ENCODE measurements at regions not wholly inside any gene's neighbourhood (a gene's known extent, or its start where the extent isn't known, plus 50 kb on each side); places are given as distances from the start of the nearest gene placed in this dataset.
"Not testable (repeated sequence)": the region's sequence is repeated elsewhere in the genome, so short reads cannot be mapped to it uniquely, and the experiment has no call there.

DNA sequence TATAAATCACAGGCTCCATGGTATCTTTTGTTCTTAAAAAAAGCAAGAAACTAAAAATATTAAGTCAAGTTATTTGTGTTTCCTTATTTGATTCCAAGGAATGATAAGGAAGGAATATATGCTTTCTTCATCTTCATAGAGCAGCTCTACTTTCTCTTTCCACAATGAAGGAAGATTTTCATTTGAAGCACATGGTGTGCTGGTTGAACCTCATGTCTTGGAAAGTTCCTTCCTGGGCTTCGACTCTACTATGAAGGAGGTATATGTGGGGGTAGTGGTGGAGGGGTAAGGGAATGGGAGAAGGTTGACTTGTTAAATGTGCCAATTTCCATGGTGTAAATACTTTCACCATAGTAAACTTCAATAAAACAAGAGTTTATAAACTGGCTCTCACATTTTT, 698.0 kb downstream of the CETN3 start:
- no peak for DNase-seq

DNA sequence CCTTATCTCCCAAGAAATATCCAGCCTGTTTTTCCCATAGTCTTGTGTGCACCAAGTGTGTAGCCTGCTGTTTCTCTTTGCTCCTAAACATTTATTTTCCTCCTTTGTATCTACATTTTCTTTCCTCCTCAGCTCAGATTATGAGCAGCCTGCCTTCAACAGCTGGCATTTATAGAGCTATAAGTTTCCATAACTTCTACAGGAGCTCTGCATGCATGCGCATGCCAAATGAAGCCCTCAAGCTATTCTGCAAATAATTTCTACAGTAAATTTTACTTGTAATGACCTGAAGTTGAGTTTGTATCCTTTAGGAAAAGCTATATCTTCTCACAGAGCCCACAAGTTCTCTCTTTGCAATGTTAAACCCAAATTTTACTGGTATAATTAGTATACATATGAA, 699.5 kb downstream of the CETN3 start:
- DNase-seq = peak in 1 of 2 experiments; percentile 2

- no peak for DNase-seq
These were observed 701.7 kb downstream of the CETN3 start for GRCh38 chr5:89707891-89708290.

- DNase-seq = no peak
These were observed 702.8 kb downstream of the CETN3 start for GRCh38 chr5:89706731-89707130.

- no peak for DNase-seq
These were observed 705.7 kb downstream of the CETN3 start for GRCh38 chr5:89703817-89704216.

DNA sequence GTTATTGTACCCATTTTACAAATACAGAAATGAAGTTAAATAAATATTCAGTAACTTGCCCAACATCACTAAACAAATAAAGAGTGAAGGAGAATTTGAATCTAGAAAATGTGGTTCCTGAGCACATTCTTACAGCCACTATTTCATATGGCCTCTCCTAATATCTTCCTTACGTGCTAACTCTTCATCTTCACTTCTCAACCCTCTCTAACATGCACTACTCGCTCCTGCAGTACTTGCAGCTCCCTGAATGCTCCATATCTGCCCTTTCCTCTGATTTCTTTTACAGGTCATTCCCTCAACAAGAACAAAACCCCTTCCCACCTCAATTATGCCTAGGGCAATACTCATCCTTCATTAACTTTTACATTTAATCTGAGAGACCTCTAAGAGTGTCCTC, 711.5 kb downstream of the CETN3 start:
- no peak for DNase-seq

GRCh38 chr5:89697581-89697980, 712.0 kb downstream of the CETN3 start:
- no peak for DNase-seq

DNA sequence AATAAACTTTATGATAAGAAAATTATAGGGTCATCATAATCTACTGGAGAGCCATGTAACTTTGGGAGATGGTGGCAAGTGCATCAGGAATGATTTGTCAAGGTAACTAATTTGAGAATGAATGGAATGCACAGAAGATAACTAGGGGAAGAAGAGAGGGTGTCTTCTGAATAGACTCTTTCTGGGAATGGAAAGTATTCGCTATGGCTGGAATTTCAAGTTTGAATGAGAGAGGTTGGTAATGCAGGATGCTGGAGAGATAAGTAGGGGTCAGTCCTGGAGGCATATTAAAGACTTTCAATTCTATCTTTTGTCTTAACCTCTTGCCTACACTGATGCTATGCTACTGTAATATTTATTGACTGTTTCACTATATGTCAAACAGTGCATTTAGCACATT, 714.2 kb downstream of the CETN3 start:
- no peak for DNase-seq

GRCh38 chr5:89694026-89694550, 715.5 kb downstream of the CETN3 start:
- peak; percentile 1 to 39 for DNase-seq

GRCh38 chr5:89690331-89690730, 719.2 kb downstream of the CETN3 start:
- no peak for DNase-seq

- DNase-seq = no peak
These were observed 723.3 kb downstream of the CETN3 start for GRCh38 chr5:89686081-89686765.

GRCh38 chr5:89676634-89677033, 732.9 kb downstream of the CETN3 start:
- no peak for DNase-seq

DNA sequence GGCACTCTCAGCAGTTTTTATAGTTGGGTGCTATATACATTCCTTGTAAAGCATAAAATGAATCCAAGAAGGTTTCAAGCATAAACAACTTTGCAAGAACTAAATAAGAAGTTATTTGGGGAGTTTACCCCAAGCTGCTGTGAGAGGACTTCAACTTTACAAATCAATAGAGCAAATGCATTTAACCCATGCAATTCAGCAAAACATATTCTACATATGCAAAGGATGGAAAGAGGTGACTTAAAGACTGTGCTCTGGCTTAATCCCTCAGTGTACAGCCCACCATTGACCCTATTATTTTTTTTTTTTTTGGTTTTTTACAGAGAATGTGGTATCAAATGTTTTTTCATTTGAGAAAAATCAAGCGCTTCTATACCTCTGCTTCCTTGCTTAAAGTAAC, 736.5 kb downstream of the CETN3 start:
- DNase-seq = no peak

GRCh38 chr5:89668821-89669220, 740.7 kb downstream of the CETN3 start:
- DNase-seq = no peak

DNA sequence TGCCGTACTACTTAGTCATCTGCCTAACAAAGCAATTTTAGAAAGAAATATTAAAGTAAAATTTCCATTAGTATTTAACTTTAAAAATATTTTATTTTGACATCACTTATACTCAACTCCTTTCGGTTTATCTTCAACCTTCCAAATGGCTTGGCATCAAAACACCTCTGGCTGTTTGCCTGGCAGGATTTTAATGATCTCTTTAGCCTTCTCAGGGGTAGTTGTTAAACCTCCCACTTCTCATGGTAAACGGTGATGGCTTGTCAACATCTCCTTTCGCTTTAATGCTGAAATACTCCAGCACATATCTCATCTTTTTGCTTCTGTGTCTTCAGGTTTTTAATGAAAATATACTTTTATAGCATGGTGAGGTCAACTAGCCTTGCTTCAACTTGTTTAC, 747.1 kb downstream of the CETN3 start:
- no peak for DNase-seq

GRCh38 chr5:89638871-89639270, 755.9 kb upstream of the MEF2C start:
- no peak for DNase-seq

GRCh38 chr5:89634176-89634575, 751.2 kb upstream of the MEF2C start:
- DNase-seq = not testable (repeated sequence)

GRCh38 chr5:89630064-89630463, 747.1 kb upstream of the MEF2C start:
- DNase-seq = not testable (repeated sequence)

DNA sequence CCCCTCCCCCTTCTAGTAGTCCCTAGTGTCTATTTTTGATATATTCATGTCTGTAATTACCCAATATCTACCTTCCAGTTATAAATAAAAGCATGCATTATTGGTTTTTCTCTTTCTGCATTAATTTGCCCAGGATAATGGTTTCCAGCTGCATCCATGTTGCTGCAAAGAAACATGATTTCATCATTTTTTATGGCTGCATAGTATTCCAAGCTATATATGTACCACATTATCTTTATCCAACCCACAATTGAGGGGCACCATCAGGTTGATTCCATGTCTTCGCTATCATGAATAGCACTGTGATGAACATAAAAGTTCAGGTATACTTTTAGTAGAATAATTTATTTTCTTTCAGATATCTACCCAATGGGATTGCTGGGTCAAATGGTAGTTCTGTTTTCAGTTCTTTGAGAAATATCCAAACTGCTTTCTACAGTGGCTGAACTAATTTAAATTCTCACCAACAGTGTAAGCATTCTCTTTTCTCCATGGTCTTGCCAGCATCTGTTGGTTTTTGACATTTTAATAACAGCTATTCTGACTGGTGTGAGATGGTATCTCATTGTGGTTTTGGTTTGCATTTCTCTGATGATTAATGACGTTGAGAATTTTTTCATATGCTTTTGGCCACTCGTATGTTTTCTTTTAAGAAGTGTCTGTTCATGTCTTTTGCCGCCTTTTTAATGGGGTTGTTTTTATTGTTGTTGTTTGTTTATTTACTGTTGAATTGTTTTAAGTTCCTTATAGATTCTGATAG, 746.1 kb upstream of the MEF2C start:
- DNase-seq = no peak

DNA sequence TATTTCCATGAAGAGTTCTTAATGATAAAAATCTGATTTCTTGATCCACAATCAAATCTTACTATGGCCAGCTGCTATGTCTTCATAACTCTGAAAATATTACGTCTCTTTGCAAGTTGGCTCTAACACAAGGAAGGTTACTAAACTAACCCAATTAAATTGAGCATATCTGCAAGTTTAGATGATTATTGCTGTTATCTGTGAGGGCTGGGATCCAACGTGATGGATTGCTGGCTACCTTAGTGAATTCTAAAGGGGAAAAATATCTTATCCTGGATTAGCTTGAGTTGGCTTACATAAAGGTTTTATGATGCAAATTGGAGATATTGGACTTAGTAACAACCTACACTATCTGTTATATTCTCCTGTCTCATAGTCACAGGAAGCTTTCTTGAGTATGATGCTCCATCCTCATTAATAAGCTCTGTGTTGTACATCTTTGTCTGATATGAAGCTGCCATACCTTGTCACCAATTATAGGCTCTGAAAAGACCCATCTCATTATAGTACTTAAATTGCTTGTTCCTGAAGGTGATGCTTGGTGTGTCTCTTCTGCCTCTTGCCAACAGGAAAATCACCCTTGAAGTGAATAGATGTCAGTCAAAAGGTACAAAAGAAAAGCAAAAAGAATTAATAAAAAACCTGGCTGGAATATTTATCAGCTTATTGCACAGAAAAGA, 733.0 kb upstream of the MEF2C start:
- DNase-seq = no peak

DNA sequence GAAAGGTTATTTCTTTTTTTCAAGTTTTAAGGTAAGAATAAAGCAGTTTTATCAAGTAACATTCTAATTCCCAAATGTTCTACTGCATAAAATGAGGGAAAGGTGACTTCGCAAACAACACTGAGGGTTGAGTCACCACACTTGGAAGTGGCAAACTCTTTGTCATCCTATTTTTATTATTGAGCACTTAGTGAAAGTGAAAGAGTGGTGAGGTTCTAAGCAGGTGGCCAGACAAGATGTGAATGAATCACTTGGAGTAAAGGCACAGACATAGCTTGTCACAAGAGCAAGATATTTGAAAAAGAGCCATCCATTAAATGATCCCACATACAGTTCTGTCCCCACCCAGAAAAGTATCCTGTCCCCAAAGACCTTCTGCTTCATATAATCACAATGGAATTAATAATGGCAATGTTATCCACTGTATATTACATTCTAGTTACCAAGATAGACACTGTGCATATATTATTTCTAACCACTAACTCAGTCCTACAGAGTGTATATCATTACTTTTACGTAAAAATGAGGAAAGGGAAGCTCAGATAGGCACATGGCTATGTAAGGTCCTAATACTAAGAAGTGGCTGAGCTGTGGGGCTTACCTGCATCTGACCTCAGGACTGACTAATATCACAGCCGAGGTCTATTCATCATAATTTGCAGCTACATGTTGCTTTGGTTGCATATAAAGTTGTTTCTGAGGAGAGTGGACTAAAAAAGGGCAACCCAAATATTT, 730.4 kb upstream of the MEF2C start:
- DNase-seq = no peak

GRCh38 chr5:89606939-89607534, 724.1 kb upstream of the MEF2C start:
- DNase-seq = no peak

- no peak for DNase-seq
These were observed 721.4 kb upstream of the MEF2C start for GRCh38 chr5:89604342-89604741.

Measured in NCI-H526 (cell line).